GM23338 (cell line): ENCODE measurements at regions not wholly inside any gene's neighbourhood (a gene's known extent, or its start where the extent isn't known, plus 50 kb on each side); places are given as distances from the start of the nearest gene placed in this dataset.

Source experiments
- ATAC-seq: fragments of 200-7000 bp; cut with Tn5 transposase; 3 replicates; pipeline ENCODE4 v1.9.1; 2020
- DNase-seq: peaks from one replicate; pipeline ENCODE4 v3.0.0-alpha.2; 2015; ENCODE audit warnings: low spot score
- H2AFZ ChIP-seq: fragments of 200-600 bp; sonication (generic); 2 replicates; pipeline ENCODE4 v1.8.0; 2016; ENCODE audit warnings: antibody characterized with exemption, mild to moderate bottlenecking, moderate library complexity
- H3F3A ChIP-seq: fragments of 200-600 bp; sonication (generic); replicated peaks from 2 replicates; pipeline ENCODE4 v1.8.0; 2017; ENCODE audit warnings: antibody characterized with exemption, mixed run types, low read depth
- H3K27ac ChIP-seq: fragments of 200-600 bp; sonication (generic); 2 replicates; pipeline ENCODE4 v1.6.1; 2016; ENCODE audit warnings: low read depth
- H3K27me3 ChIP-seq: fragments of 200-600 bp; sonication (generic); 2 replicates; pipeline ENCODE4 v1.8.0; 2016; ENCODE audit warnings: mild to moderate bottlenecking, mixed run types, moderate library complexity; ENCODE audit not compliant: insufficient read depth
- H3K36me3 ChIP-seq: fragments of 200-600 bp; sonication (generic); 2 replicates; pipeline ENCODE4 v1.8.0; 2016; ENCODE audit warnings: mild to moderate bottlenecking; ENCODE audit not compliant: insufficient read depth
- H3K4me1 ChIP-seq: fragments of 200-600 bp; sonication (generic); 2 replicates; pipeline ENCODE4 v1.8.0; 2016; ENCODE audit warnings: mild to moderate bottlenecking, moderate library complexity; ENCODE audit not compliant: insufficient read depth
- H3K4me2 ChIP-seq: fragments of 200-600 bp; sonication (generic); 2 replicates; pipeline ENCODE4 v1.7.1; 2017; ENCODE audit warnings: mixed run types
- H3K4me3 ChIP-seq: fragments of 200-600 bp; sonication (generic); 2 replicates; pipeline ENCODE4 v1.6.1; 2016; ENCODE audit warnings: mixed run types
- H3K79me2 ChIP-seq: fragments of 200-600 bp; sonication (generic); replicated peaks from 2 replicates; pipeline ENCODE4 v1.8.0; 2017; ENCODE audit warnings: mild to moderate bottlenecking; ENCODE audit not compliant: insufficient read depth
- H3K9me2 ChIP-seq: fragments of 200-600 bp; sonication (generic); 2 replicates; pipeline ENCODE4 v1.8.0; 2017; ENCODE audit not compliant: insufficient read depth
- H4K20me1 ChIP-seq: fragments of 200-600 bp; sonication (generic); replicated peaks from 2 replicates; pipeline ENCODE4 v1.8.0; 2017; ENCODE audit warnings: mild to moderate bottlenecking; ENCODE audit not compliant: insufficient read depth
- H3K27ac Mint-ChIP-seq: 2 replicates; pipeline ENCODE4 v1.8.0; 2020; ENCODE audit warnings: inconsistent platforms, mild to moderate bottlenecking, moderate library complexity, mixed read lengths
- H3K27me3 Mint-ChIP-seq: 3 replicates; pipeline ENCODE4 v1.8.0; 2022; ENCODE audit warnings: low read depth, mild to moderate bottlenecking, moderate library complexity, mixed read lengths, inconsistent platforms; ENCODE audit not compliant: insufficient read depth, poor library complexity
- H3K36me3 Mint-ChIP-seq: 3 replicates; pipeline ENCODE4 v1.8.0; 2021; ENCODE audit warnings: low read depth, mild to moderate bottlenecking, inconsistent platforms, moderate library complexity, mixed read lengths
- H3K4me1 Mint-ChIP-seq: 3 replicates; pipeline ENCODE4 v1.8.0; 2020; ENCODE audit warnings: mild to moderate bottlenecking, inconsistent platforms, mixed read lengths
- H3K4me3 Mint-ChIP-seq: 3 replicates; pipeline ENCODE4 v1.8.0; 2021; ENCODE audit warnings: moderate library complexity, mild to moderate bottlenecking, inconsistent platforms, mixed read lengths
- H3K9me3 Mint-ChIP-seq: 3 replicates; pipeline ENCODE4 v1.8.0; 2020; ENCODE audit warnings: moderate library complexity, mild to moderate bottlenecking, inconsistent platforms, mixed read lengths
- CREB1 ChIP-seq: fragments of 250-450 bp; sonication (Bioruptor Pico); IDR thresholded peaks from 2 replicates; pipeline ENCODE4 v1.5.0; 2020; ENCODE audit warnings: low read depth, mild to moderate bottlenecking, moderate library complexity
- ETS1 ChIP-seq: IDR thresholded peaks from 2 replicates; pipeline ENCODE4 v1.6.1; 2016; ENCODE audit warnings: antibody characterized with exemption
- EZH2phosphoT487 ChIP-seq: fragments of 200-600 bp; sonication (generic); IDR thresholded peaks from one replicate; pipeline ENCODE4 v1.8.1; 2018; ENCODE audit warnings: antibody characterized with exemption; ENCODE audit not compliant: unreplicated experiment
- NANOG ChIP-seq: IDR thresholded peaks from 2 replicates; pipeline ENCODE4 v1.6.1; 2016; ENCODE audit warnings: antibody characterized with exemption, borderline replicate concordance
- STAT1 ChIP-seq: IDR thresholded peaks from one replicate; pipeline ENCODE4 v1.6.1; 2016; ENCODE audit warnings: antibody characterized with exemption; ENCODE audit not compliant: unreplicated experiment
- ZNF114 ChIP-seq: fragments of 250-450 bp; sonication (Bioruptor Pico); IDR thresholded peaks from 2 replicates; pipeline ENCODE4 v1.5.0; 2020; ENCODE audit warnings: mild to moderate bottlenecking, moderate library complexity
- TF ChIP-seq, protein P1 (sequence below): IDR thresholded peaks from one replicate; pipeline ENCODE4 v1.6.1; 2018; ENCODE audit warnings: antibody characterized with exemption; ENCODE audit not compliant: unreplicated experiment
- TF ChIP-seq, protein P2 (sequence below), 2 experiments: fragments of 200-600 bp in 1 of 2; sonication (generic) in 1 of 2; conservative IDR thresholded peaks; 2 replicates each; pipeline versions ENCODE4 v1.5.1 to v1.6.1; 2016 to 2017; ENCODE audit warnings: antibody characterized with exemption in 2 of 2, low read depth in 2 of 2, mild to moderate bottlenecking in 2 of 2, moderate library complexity in 1 of 2

DNA sequence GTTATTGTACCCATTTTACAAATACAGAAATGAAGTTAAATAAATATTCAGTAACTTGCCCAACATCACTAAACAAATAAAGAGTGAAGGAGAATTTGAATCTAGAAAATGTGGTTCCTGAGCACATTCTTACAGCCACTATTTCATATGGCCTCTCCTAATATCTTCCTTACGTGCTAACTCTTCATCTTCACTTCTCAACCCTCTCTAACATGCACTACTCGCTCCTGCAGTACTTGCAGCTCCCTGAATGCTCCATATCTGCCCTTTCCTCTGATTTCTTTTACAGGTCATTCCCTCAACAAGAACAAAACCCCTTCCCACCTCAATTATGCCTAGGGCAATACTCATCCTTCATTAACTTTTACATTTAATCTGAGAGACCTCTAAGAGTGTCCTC, 711.5 kb downstream of the CETN3 start:
- no peaks in the 10 kb centered on the region for H3K36me3 ChIP-seq
- TF ChIP-seq CREB1 = no peak
- TF ChIP-seq, protein P1, sequence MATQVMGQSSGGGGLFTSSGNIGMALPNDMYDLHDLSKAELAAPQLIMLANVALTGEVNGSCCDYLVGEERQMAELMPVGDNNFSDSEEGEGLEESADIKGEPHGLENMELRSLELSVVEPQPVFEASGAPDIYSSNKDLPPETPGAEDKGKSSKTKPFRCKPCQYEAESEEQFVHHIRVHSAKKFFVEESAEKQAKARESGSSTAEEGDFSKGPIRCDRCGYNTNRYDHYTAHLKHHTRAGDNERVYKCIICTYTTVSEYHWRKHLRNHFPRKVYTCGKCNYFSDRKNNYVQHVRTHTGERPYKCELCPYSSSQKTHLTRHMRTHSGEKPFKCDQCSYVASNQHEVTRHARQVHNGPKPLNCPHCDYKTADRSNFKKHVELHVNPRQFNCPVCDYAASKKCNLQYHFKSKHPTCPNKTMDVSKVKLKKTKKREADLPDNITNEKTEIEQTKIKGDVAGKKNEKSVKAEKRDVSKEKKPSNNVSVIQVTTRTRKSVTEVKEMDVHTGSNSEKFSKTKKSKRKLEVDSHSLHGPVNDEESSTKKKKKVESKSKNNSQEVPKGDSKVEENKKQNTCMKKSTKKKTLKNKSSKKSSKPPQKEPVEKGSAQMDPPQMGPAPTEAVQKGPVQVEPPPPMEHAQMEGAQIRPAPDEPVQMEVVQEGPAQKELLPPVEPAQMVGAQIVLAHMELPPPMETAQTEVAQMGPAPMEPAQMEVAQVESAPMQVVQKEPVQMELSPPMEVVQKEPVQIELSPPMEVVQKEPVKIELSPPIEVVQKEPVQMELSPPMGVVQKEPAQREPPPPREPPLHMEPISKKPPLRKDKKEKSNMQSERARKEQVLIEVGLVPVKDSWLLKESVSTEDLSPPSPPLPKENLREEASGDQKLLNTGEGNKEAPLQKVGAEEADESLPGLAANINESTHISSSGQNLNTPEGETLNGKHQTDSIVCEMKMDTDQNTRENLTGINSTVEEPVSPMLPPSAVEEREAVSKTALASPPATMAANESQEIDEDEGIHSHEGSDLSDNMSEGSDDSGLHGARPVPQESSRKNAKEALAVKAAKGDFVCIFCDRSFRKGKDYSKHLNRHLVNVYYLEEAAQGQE = no peak
- TF ChIP-seq STAT1 = no peak
- TF ChIP-seq EZH2phosphoT487 = no peak
- TF ChIP-seq ZNF114 (CRISPR knock-in tag) = no peak
- TF ChIP-seq ETS1 = no peak
- TF ChIP-seq, protein P2, sequence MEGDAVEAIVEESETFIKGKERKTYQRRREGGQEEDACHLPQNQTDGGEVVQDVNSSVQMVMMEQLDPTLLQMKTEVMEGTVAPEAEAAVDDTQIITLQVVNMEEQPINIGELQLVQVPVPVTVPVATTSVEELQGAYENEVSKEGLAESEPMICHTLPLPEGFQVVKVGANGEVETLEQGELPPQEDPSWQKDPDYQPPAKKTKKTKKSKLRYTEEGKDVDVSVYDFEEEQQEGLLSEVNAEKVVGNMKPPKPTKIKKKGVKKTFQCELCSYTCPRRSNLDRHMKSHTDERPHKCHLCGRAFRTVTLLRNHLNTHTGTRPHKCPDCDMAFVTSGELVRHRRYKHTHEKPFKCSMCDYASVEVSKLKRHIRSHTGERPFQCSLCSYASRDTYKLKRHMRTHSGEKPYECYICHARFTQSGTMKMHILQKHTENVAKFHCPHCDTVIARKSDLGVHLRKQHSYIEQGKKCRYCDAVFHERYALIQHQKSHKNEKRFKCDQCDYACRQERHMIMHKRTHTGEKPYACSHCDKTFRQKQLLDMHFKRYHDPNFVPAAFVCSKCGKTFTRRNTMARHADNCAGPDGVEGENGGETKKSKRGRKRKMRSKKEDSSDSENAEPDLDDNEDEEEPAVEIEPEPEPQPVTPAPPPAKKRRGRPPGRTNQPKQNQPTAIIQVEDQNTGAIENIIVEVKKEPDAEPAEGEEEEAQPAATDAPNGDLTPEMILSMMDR (conservative IDR thresholded peaks at IDR 0.05; ENCODE audit: low read depth in 2 of 2) = no peak

GRCh38 chr5:89697581-89697980, 712.0 kb downstream of the CETN3 start:
- H3K9me2 ChIP-seq = no peaks in the 10 kb centered on the region
- H3K4me3 ChIP-seq = no peak overlapping the region
- no peak overlapping the region for H3K4me2 ChIP-seq
- Mint-ChIP-seq H3K36me3 (peaks cover 12% of the 10 kb centered on the region; the same call in 1 of the 3 replicates), H3K4me3 (no peak overlapping the region), H3K4me1 (peaks cover 35% of the 10 kb centered on the region), H3K9me3 (no peaks in the 10 kb centered on the region; the same call in 1 of the 3 replicates), H3K27me3 (peaks cover 7% of the 10 kb centered on the region), H3K27ac (no peak overlapping the region)
- H2AFZ ChIP-seq = no peak overlapping the region
- H3K4me1 ChIP-seq = peaks cover 10% of the 10 kb centered on the region
- H3K79me2 ChIP-seq = no peaks in the 10 kb centered on the region
- no peaks in the 10 kb centered on the region for H3K36me3 ChIP-seq
- no peaks in the 10 kb centered on the region for H4K20me1 ChIP-seq
- no peaks in the 10 kb centered on the region for H3F3A ChIP-seq
- H3K27me3 ChIP-seq = no peaks in the 10 kb centered on the region
- no peak overlapping the region for H3K27ac ChIP-seq
- no peak for DNase-seq
- no peak for ATAC-seq
- TF ChIP-seq ZNF114 (CRISPR knock-in tag) (no peak), CREB1 (no peak), NANOG (no peak)
- TF ChIP-seq, protein P2 (conservative IDR thresholded peaks at IDR 0.05; ENCODE audit: low read depth in 2 of 2) = no peak

More for the DNA sequence above, 711.5 kb downstream of the CETN3 start:
- Mint-ChIP-seq H3K4me3 (no peak overlapping the region), H3K27ac (no peak overlapping the region), H3K4me1 (peaks cover 36% of the 10 kb centered on the region), H3K27me3 (peaks cover 7% of the 10 kb centered on the region), H3K9me3 (no peaks in the 10 kb centered on the region; the same call in 1 of the 3 replicates), H3K36me3 (peaks cover 12% of the 10 kb centered on the region; the same call in 1 of the 3 replicates)
- no peak for ATAC-seq
- Histone ChIP-seq H3K4me2 (no peak overlapping the region), H3K27ac (no peak overlapping the region), H3K4me1 (peaks cover 14% of the 10 kb centered on the region), H2AFZ (peak overlapping the region; percentile 28; the same call in 1 of the 2 replicates), H3F3A (no peaks in the 10 kb centered on the region), H3K4me3 (no peak overlapping the region), H3K9me2 (no peaks in the 10 kb centered on the region), H4K20me1 (no peaks in the 10 kb centered on the region), H3K27me3 (no peaks in the 10 kb centered on the region), H3K79me2 (no peaks in the 10 kb centered on the region)
- DNase-seq = no peak
